Caco-2 (cell line): ENCODE measurements at regions not wholly inside any gene's neighbourhood (a gene's known extent, or its start where the extent isn't known, plus 50 kb on each side); places are given as distances from the start of the nearest gene placed in this dataset.

Experiments
- BruUV-seq: library from RNA; stranded (reverse); fragments of 400-500 nt; replicated peaks from 2 replicates; lab custom pipeline; 2021; lab: Mats Ljungman, UMichigan
- CTCF ChIA-PET: fragments of 300-600 bp; sonication (Branson Sonifier 250); formaldehyde crosslinking; loops from one replicate; lab custom pipeline; 2022; ENCODE audit warnings: antibody characterized with exemption; lab: Charles Lee
- POLR2A ChIA-PET: fragments of 300-600 bp; sonication (Branson Sonifier 250); formaldehyde crosslinking; loops from one replicate; lab custom pipeline; 2022; ENCODE audit warnings: antibody characterized with exemption; lab: Charles Lee
- DNase-seq, 2 experiments: peaks; one replicate each; pipeline versions ENCODE4 v3.0.0 to v3.0.0-alpha.2; 2020 to 2022
- H3K27me3 ChIP-seq: replicated peaks from 2 replicates; pipeline ENCODE4 v1.6.0; 2011; ENCODE audit warnings: low read length; ENCODE audit not compliant: control insufficient read depth, insufficient read depth
- H3K36me3 ChIP-seq: 2 replicates; pipeline ENCODE4 v1.5.1; 2011; ENCODE audit warnings: low read length; ENCODE audit not compliant: control insufficient read depth, insufficient read depth
- H3K4me1 ChIP-seq: fragments of 250-450 bp; sonication (Bioruptor Pico); 2 replicates; pipeline ENCODE4 v1.5.1; 2020; ENCODE audit warnings: mild to moderate bottlenecking
- H3K4me3 ChIP-seq: 2 replicates; pipeline ENCODE4 v1.5.1; 2011; ENCODE audit warnings: low read depth, mild to moderate bottlenecking, control low read depth, low read length
- H3K9me3 ChIP-seq: fragments of 250-450 bp; sonication (Bioruptor Pico); 2 replicates; pipeline ENCODE4 v1.5.1; 2020; ENCODE audit warnings: mild to moderate bottlenecking, moderate library complexity
- H3K27ac Mint-ChIP-seq: one replicate; pipeline ENCODE4 v1.8.0; 2022; ENCODE audit warnings: mixed read lengths; ENCODE audit not compliant: unreplicated experiment
- H3K27me3 Mint-ChIP-seq: one replicate; pipeline ENCODE4 v1.8.0; 2022; ENCODE audit warnings: mixed read lengths; ENCODE audit not compliant: insufficient read depth, unreplicated experiment
- H3K36me3 Mint-ChIP-seq: one replicate; pipeline ENCODE4 v1.8.0; 2022; ENCODE audit warnings: mild to moderate bottlenecking, mixed read lengths; ENCODE audit not compliant: insufficient read depth, unreplicated experiment
- H3K4me1 Mint-ChIP-seq: one replicate; pipeline ENCODE4 v1.8.0; 2022; ENCODE audit warnings: low read depth, mixed read lengths; ENCODE audit not compliant: unreplicated experiment
- H3K4me3 Mint-ChIP-seq: one replicate; pipeline ENCODE4 v1.8.0; 2022; ENCODE audit warnings: mild to moderate bottlenecking, moderate library complexity, mixed read lengths; ENCODE audit not compliant: unreplicated experiment
- H3K9me3 Mint-ChIP-seq: one replicate; pipeline ENCODE4 v1.8.0; 2022; ENCODE audit warnings: mixed read lengths; ENCODE audit not compliant: unreplicated experiment
- CTCF ChIP-seq, 2 experiments: fragments of 200-600 bp in 1 of 2; IDR thresholded peaks; 1 replicate in 1 of 2; 2 replicates in 1 of 2; pipeline versions ENCODE4 v1.5.1 to v1.8.0; 2011 to 2022; ENCODE audit warnings: antibody characterized with exemption in 1 of 2, control low read depth in 1 of 2, inconsistent platforms in 1 of 2, low read depth in 1 of 2, low read length in 1 of 2, mild to moderate bottlenecking in 1 of 2, moderate library complexity in 1 of 2; ENCODE audit not compliant: insufficient read depth in 1 of 2, severe bottlenecking in 1 of 2, unreplicated experiment in 1 of 2
- intact Hi-C: fragments of 100-400 bp; cut with micrococcal nuclease; formaldehyde crosslinking; loops from one replicate; pipeline ENCODE4 v1.10.0; 2022; ENCODE audit not compliant: unreplicated experiment

GRCh38 chr16:73697336-73697735 lies 599.3 kb upstream of the PSMD7 start:
- H3K27ac Mint-ChIP-seq: no peak overlapping the region
- BruUV-seq: no TSS peak
- no peaks in the 10 kb centered on the region for H3K36me3 Mint-ChIP-seq
- DNase-seq: no peak
- POLR2A ChIA-PET: no interaction called here
- H3K9me3 ChIP-seq: no peaks in the 10 kb centered on the region
- TF ChIP-seq CTCF (IDR thresholded peaks at IDR 0.05; ENCODE audit: insufficient read depth in 1 of 2, low read depth in 1 of 2, low read length in 1 of 2, severe bottlenecking in 1 of 2, unreplicated experiment in 1 of 2): no peak
- no peak overlapping the region for H3K4me3 Mint-ChIP-seq
- H3K9me3 Mint-ChIP-seq: no peaks in the 10 kb centered on the region
- no peaks in the 10 kb centered on the region for H3K4me1 Mint-ChIP-seq
- H3K27me3 ChIP-seq: no peaks in the 10 kb centered on the region; the same call in none of the 2 replicates
- no peaks in the 10 kb centered on the region for H3K4me1 ChIP-seq
- CTCF ChIA-PET: no interaction called here
- H3K36me3 ChIP-seq: no peaks in the 10 kb centered on the region
- no peak overlapping the region for H3K4me3 ChIP-seq
- peaks cover 10% of the 10 kb centered on the region for H3K27me3 Mint-ChIP-seq
- intact Hi-C loops: no loop called here

- Mint-ChIP-seq H3K27ac (no peak overlapping the region), H3K27me3 (peaks cover 5% of the 10 kb centered on the region), H3K9me3 (no peaks in the 10 kb centered on the region), H3K4me1 (no peaks in the 10 kb centered on the region), H3K36me3 (no peaks in the 10 kb centered on the region), H3K4me3 (no peak overlapping the region)
- CTCF ChIA-PET: no interaction called here
- no peaks in the 10 kb centered on the region; the same call in 1 of the 2 replicates for H3K9me3 ChIP-seq
- no TSS peak for BruUV-seq
- H3K4me3 ChIP-seq: no peak overlapping the region
- DNase-seq: no peak
- no peaks in the 10 kb centered on the region for H3K36me3 ChIP-seq
- POLR2A ChIA-PET: no interaction called here
- no peak for TF ChIP-seq CTCF (IDR thresholded peaks at IDR 0.05; ENCODE audit: insufficient read depth in 1 of 2, low read depth in 1 of 2, low read length in 1 of 2, severe bottlenecking in 1 of 2, unreplicated experiment in 1 of 2)
- no peaks in the 10 kb centered on the region; the same call in 1 of the 2 replicates for H3K27me3 ChIP-seq
- intact Hi-C loops: no loop called here
- H3K4me1 ChIP-seq: no peaks in the 10 kb centered on the region
Measured at GRCh38 chr16:73692861-73693260, 603.8 kb upstream of the PSMD7 start.

GRCh38 chr16:73683804-73684203 lies 612.8 kb upstream of the PSMD7 start:
- no peak overlapping the region for H3K27ac Mint-ChIP-seq
- no peak for TF ChIP-seq CTCF (IDR thresholded peaks at IDR 0.05; ENCODE audit: insufficient read depth in 1 of 2, low read depth in 1 of 2, low read length in 1 of 2, severe bottlenecking in 1 of 2, unreplicated experiment in 1 of 2)
- no peaks in the 10 kb centered on the region for H3K36me3 ChIP-seq
- H3K4me1 Mint-ChIP-seq: no peaks in the 10 kb centered on the region
- H3K4me3 ChIP-seq: no peak overlapping the region
- H3K36me3 Mint-ChIP-seq: no peaks in the 10 kb centered on the region
- H3K27me3 ChIP-seq: no peaks in the 10 kb centered on the region
- peaks cover 9% of the 10 kb centered on the region for H3K27me3 Mint-ChIP-seq
- no peaks in the 10 kb centered on the region; the same call in 1 of the 2 replicates for H3K9me3 ChIP-seq
- intact Hi-C loops: no loop called here
- no peak for DNase-seq
- no peaks in the 10 kb centered on the region for H3K4me1 ChIP-seq
- no peaks in the 10 kb centered on the region for H3K9me3 Mint-ChIP-seq
- no TSS peak for BruUV-seq
- ChIA-PET POLR2A (no interaction called here), CTCF (no interaction called here)
- no peak overlapping the region for H3K4me3 Mint-ChIP-seq
